WI38 (cell line): ENCODE measurements at regions not wholly inside any gene's neighbourhood (a gene's known extent, or its start where the extent isn't known, plus 50 kb on each side); places are given as distances from the start of the nearest gene placed in this dataset.
"Not testable (repeated sequence)": the region's sequence is repeated elsewhere in the genome, so short reads cannot be mapped to it uniquely, and the experiment has no call there.

Experiments
- H3K4me3 ChIP-seq: 2 replicates; pipeline ENCODE4 v1.5.1; 2011; ENCODE audit warnings: low read depth, mild to moderate bottlenecking, control low read depth, low read length
- CTCF ChIP-seq: IDR thresholded peaks from 2 replicates; pipeline ENCODE4 v1.5.1; 2012; ENCODE audit warnings: low read depth, mild to moderate bottlenecking, control low read depth, low read length

- H3K4me3 ChIP-seq, result no peak overlapping the region
- TF ChIP-seq CTCF, result no peak
These were observed 155.6 kb downstream of the NUF2 start for GRCh38 chr1:163477276-163477830.

DNA sequence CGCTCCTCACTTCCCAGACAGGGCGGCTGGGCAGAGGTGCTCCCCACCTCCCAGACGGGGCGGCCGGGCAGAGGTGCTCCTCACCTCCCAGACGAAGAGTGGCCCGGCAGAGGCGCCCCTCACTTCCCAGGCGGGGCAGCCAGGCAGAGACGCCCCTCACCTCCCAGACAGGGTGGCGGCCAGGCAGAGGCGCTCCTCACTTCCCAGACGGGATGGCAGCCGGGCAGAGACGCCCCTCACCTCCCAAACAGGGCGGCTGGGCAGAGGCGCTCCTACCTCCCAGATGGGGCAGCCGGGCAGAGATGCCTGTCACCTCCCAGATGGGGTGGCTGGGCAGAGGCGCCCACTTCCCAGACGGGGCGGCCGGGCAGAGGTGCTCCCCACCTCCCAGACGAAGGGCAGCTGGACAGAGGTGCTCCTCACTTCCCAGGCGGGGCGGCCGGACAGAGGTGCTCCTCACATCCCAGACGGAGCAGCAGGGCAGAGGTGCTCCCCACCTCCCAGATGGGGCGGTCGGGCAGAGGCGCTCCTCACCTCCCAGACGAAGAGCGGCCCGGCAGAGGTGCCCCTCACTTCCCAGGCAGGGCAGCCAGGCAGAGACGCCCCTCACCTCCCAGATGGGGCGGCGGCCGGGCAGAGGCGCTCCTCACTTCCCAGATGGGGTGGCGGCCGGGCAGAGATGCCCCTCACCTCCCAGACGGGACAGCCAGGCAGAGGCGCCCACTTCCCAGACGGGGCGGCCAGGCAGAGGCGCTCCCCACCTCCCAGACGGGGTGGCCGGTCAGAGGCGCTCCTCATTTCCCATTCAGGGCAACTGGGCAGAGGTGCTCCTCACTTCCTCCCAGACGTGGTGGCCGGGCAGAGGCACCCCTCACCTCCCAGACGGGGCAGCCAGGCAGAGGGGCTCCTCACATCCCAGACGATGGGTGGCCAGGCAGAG lies 176.9 kb downstream of the NUF2 start:
- H3K4me3 ChIP-seq, result not testable (repeated sequence)

DNA sequence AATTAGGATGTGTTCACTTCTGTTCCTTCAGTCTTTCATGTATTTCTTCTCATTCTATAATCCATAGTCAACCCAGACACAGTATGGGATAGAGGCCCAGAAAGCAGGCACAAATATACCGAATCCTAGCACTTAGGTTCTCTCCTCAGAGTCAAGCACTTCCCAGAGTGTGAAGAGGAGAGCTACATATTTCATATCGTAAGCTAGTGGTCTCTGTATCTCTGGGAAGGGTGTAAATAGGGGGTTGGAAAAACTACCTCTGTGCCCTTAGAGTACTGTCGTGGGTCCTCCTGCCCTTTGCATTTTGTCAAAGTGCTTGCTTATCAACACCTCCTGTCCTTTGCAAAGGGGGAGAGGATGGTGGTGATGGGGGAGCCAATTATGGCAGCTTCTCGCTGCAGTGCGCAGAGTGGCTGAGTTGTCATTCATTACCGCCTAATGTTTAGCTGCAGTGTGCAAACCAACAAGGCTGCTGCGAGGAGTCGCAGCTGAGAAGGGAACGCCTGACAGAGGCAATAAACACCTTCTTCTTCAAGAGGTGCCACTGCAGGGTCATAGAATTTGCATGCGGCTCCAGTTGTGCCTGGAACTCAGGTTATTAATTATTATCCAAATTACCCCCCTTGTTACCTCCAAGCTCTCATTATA lies 182.7 kb downstream of the NUF2 start:
- no peak overlapping the region for H3K4me3 ChIP-seq
- no peak for TF ChIP-seq CTCF

DNA sequence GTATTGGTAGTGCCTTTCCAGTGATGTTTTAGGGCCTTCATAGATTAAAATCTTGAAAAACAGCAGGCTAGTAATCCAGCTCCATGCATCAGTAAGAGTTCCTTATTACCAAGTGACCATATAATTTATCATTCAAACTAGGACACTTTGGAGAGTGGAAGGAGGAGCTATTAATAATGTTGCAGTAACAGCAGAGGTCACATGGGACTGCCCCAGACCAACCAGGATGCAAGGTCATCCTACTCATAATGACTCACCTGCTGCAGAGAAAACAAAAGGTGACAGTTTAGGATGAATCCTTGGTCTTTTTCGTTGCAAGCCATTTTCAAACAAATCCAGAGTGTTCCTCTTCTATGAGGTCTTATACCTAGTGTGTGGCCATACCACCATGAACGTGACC lies 187.4 kb downstream of the NUF2 start:
- no peak for TF ChIP-seq CTCF
- H3K4me3 ChIP-seq, result no peak overlapping the region

GRCh38 chr1:163512349-163512989 lies 190.7 kb downstream of the NUF2 start:
- no peak for TF ChIP-seq CTCF
- no peak overlapping the region for H3K4me3 ChIP-seq

- no peak for TF ChIP-seq CTCF
- no peak overlapping the region for H3K4me3 ChIP-seq
These were observed 201.7 kb downstream of the NUF2 start for GRCh38 chr1:163523375-163524029.

- H3K4me3 ChIP-seq, result no peak overlapping the region
- peak; percentile 27; the same call in 1 of the 2 replicates for TF ChIP-seq CTCF
These were observed 207.1 kb downstream of the NUF2 start for GRCh38 chr1:163528710-163529348.
